H9 (cell line): ENCODE measurements at regions not wholly inside any gene's neighbourhood (a gene's known extent, or its start where the extent isn't known, plus 50 kb on each side); places are given as distances from the start of the nearest gene placed in this dataset.

ENCODE experiments used
- DNase-seq: peaks from one replicate; pipeline ENCODE4 v3.0.0-alpha.2; 2017
- H2AFZ ChIP-seq: one replicate; pipeline ENCODE4 v1.6.1; 2013; ENCODE audit warnings: mild to moderate bottlenecking, low read length, control low read depth, moderate library complexity
- H2AK5ac ChIP-seq: 2 replicates; pipeline ENCODE4 v1.6.1; 2013; ENCODE audit warnings: low read length, control low read depth, mixed read lengths; ENCODE audit not compliant: insufficient read length
- H2BK120ac ChIP-seq: one replicate; pipeline ENCODE4 v1.6.1; 2013; ENCODE audit warnings: low read depth, mild to moderate bottlenecking, low read length, control low read depth, inconsistent platforms; ENCODE audit not compliant: poor library complexity, severe bottlenecking
- H2BK12ac ChIP-seq: 2 replicates; pipeline ENCODE4 v1.6.1; 2013; ENCODE audit warnings: low read length, control low read depth, mixed read lengths, low read depth; ENCODE audit not compliant: insufficient read length
- H2BK15ac ChIP-seq: 2 replicates; pipeline ENCODE4 v1.6.1; 2013; ENCODE audit warnings: low read depth, low read length, control low read depth
- H2BK20ac ChIP-seq: one replicate; pipeline ENCODE4 v1.6.1; 2013; ENCODE audit warnings: low read depth, mild to moderate bottlenecking, low read length, control low read depth, inconsistent platforms; ENCODE audit not compliant: poor library complexity, severe bottlenecking
- H2BK5ac ChIP-seq: 2 replicates; pipeline ENCODE4 v1.6.1; 2013; ENCODE audit warnings: low read length, control low read depth, mixed read lengths; ENCODE audit not compliant: insufficient read length
- H3K14ac ChIP-seq: 2 replicates; pipeline ENCODE4 v1.6.1; 2013; ENCODE audit warnings: low read length, control low read depth; ENCODE audit not compliant: insufficient read depth
- H3K18ac ChIP-seq: 2 replicates; pipeline ENCODE4 v1.6.1; 2013; ENCODE audit warnings: low read depth, mild to moderate bottlenecking, mixed read lengths, low read length, control low read depth; ENCODE audit not compliant: insufficient read length
- H3K23ac ChIP-seq: 2 replicates; pipeline ENCODE4 v1.6.1; 2013; ENCODE audit warnings: low read length, control low read depth, mixed read lengths, low read depth; ENCODE audit not compliant: insufficient read length
- H3K23me2 ChIP-seq: 2 replicates; pipeline ENCODE4 v1.6.1; 2013; ENCODE audit warnings: low read depth, mild to moderate bottlenecking, mixed read lengths, low read length, control low read depth; ENCODE audit not compliant: insufficient read length, poor library complexity, severe bottlenecking
- H3K27ac ChIP-seq: 2 replicates; pipeline ENCODE4 v1.5.1; 2013; ENCODE audit warnings: low read length, control low read depth, mixed read lengths, low read depth; ENCODE audit not compliant: insufficient read length
- H3K27me3 ChIP-seq: 2 replicates; pipeline ENCODE4 v1.6.1; 2013; ENCODE audit warnings: low read length, control low read depth, inconsistent platforms; ENCODE audit not compliant: insufficient read depth
- H3K4ac ChIP-seq: 2 replicates; pipeline ENCODE4 v1.6.1; 2013; ENCODE audit warnings: low read depth, mild to moderate bottlenecking, control low read depth, inconsistent platforms, low read length, moderate library complexity
- H3K4me1 ChIP-seq: 2 replicates; pipeline ENCODE4 v1.6.1; 2013; ENCODE audit warnings: low read length, control low read depth, inconsistent platforms; ENCODE audit not compliant: insufficient read depth
- H3K4me2 ChIP-seq: 2 replicates; pipeline ENCODE4 v1.6.1; 2013; ENCODE audit warnings: low read length, control low read depth, mixed read lengths; ENCODE audit not compliant: insufficient read length, insufficient read depth
- H3K56ac ChIP-seq: 2 replicates; pipeline ENCODE4 v1.6.1; 2013; ENCODE audit warnings: low read depth, mild to moderate bottlenecking, mixed read lengths, low read length, control low read depth; ENCODE audit not compliant: insufficient read length
- H3K79me1 ChIP-seq: 2 replicates; pipeline ENCODE4 v1.6.1; 2013; ENCODE audit warnings: low read depth, mild to moderate bottlenecking, moderate library complexity, low read length, control low read depth, inconsistent platforms; ENCODE audit not compliant: insufficient read depth, poor library complexity, severe bottlenecking
- H3K79me2 ChIP-seq: 2 replicates; pipeline ENCODE4 v1.6.1; 2013; ENCODE audit warnings: low read length, control low read depth, inconsistent platforms; ENCODE audit not compliant: insufficient read depth
- H3K9ac ChIP-seq: 2 replicates; pipeline ENCODE4 v1.6.1; 2013; ENCODE audit warnings: low read length, control low read depth, mixed read lengths; ENCODE audit not compliant: insufficient read length; ENCODE audit errors: extremely low read depth
- H3K9me3 ChIP-seq: one replicate; pipeline ENCODE4 v1.6.1; 2013; ENCODE audit warnings: low read depth, low read length, inconsistent platforms; ENCODE audit not compliant: control insufficient read depth
- H3T11ph ChIP-seq: one replicate; pipeline ENCODE4 v1.6.1; 2013; ENCODE audit warnings: mild to moderate bottlenecking, low read length, control low read depth, inconsistent platforms
- H4K20me1 ChIP-seq: one replicate; pipeline ENCODE4 v1.6.1; 2013; ENCODE audit not compliant: control insufficient read depth, insufficient read length, insufficient read depth
- H4K5ac ChIP-seq: 2 replicates; pipeline ENCODE4 v1.6.1; 2013; ENCODE audit warnings: low read depth, mild to moderate bottlenecking, mixed read lengths, low read length, control low read depth; ENCODE audit not compliant: insufficient read length
- H4K8ac ChIP-seq: replicated peaks from 2 replicates; pipeline ENCODE4 v1.6.1; 2013; ENCODE audit warnings: low read length, control low read depth, mixed read lengths, low read depth; ENCODE audit not compliant: insufficient read length
- H4K91ac ChIP-seq: 2 replicates; pipeline ENCODE4 v1.6.1; 2013; ENCODE audit warnings: low read depth, mild to moderate bottlenecking, moderate library complexity, mixed read lengths, low read length, control low read depth; ENCODE audit not compliant: insufficient read length
- H3K27ac Mint-ChIP-seq, 3 experiments: 2 replicates in 2 of 3; 3 replicates in 1 of 3; pipeline ENCODE4 v1.8.0; 2020 to 2021; ENCODE audit warnings: mixed read lengths in 3 of 3, mild to moderate bottlenecking in 1 of 3, moderate library complexity in 1 of 3
- H3K27me3 Mint-ChIP-seq: 2 replicates; pipeline ENCODE4 v1.8.0; 2021; ENCODE audit warnings: low read depth, mild to moderate bottlenecking, moderate library complexity, mixed read lengths
- H3K36me3 Mint-ChIP-seq, 3 experiments: 2 replicates in 2 of 3; 3 replicates in 1 of 3; pipeline ENCODE4 v1.8.0; 2020 to 2021; ENCODE audit warnings: low read depth in 3 of 3, mixed read lengths in 3 of 3; ENCODE audit not compliant: insufficient read depth in 1 of 3
- H3K4me1 Mint-ChIP-seq, 2 experiments: 2 replicates each; pipeline ENCODE4 v1.8.0; 2020; ENCODE audit warnings: mixed read lengths in 2 of 2
- H3K4me3 Mint-ChIP-seq, 2 experiments: 2 replicates in 1 of 2; 3 replicates in 1 of 2; pipeline ENCODE4 v1.8.0; 2020 to 2021; ENCODE audit warnings: mild to moderate bottlenecking in 2 of 2, mixed read lengths in 2 of 2, moderate library complexity in 1 of 2
- H3K9me3 Mint-ChIP-seq, 2 experiments: 2 replicates in 1 of 2; 3 replicates in 1 of 2; pipeline ENCODE4 v1.8.0; 2020; ENCODE audit warnings: mild to moderate bottlenecking in 2 of 2, mixed read lengths in 2 of 2, moderate library complexity in 1 of 2
- CTCF ChIP-seq: fragments of 200-600 bp; sonication (generic); conservative IDR thresholded peaks from 3 replicates; pipeline ENCODE4 v1.8.0; 2021; ENCODE audit warnings: antibody characterized with exemption, mild to moderate bottlenecking
- WGBS: extraction: QIAGEN DNeasy Blood & Tissue Kit; methylation state at CpG from one replicate; pipeline ENCODE4 v1.1.7; 2013; ENCODE audit warnings: missing lambda C conversion rate, low lambda C conversion rate, mixed read lengths; ENCODE audit not compliant: insufficient read length; ENCODE audit errors: extremely low coverage; 5-methylcytosine and 5-hydroxymethylcytosine counted together

GRCh38 chr12:38502415-38502814 lies 185.8 kb downstream of the ALG10B start:
- no peak overlapping the region for H3K27ac Mint-ChIP-seq
- TF ChIP-seq CTCF, result no peak
- H3K4ac ChIP-seq, result no peak overlapping the region
- no peak overlapping the region for H2BK12ac ChIP-seq
- H3K27me3 ChIP-seq, result no peaks in the 10 kb centered on the region
- no peak overlapping the region for H3K14ac ChIP-seq
- no peak for DNase-seq
- no peak overlapping the region for H3K27ac ChIP-seq
- H3K23me2 ChIP-seq, result no peaks in the 10 kb centered on the region
- H3K4me1 Mint-ChIP-seq, result 0 out of 4 replicates have a peak, but pooled peaks cover 0 to 2% of the 10 kb centered on the region in 2 experiments
- no peak overlapping the region for H2BK120ac ChIP-seq
- H3K4me3 Mint-ChIP-seq, result no peak overlapping the region
- H3K56ac ChIP-seq, result no peak overlapping the region
- H3K9me3 Mint-ChIP-seq, result peaks cover 8 to 15% of the 10 kb centered on the region in 2 experiments
- H3K79me1 ChIP-seq, result no peaks in the 10 kb centered on the region
- no peak overlapping the region for H3K18ac ChIP-seq
- H4K91ac ChIP-seq, result no peak overlapping the region
- no peak overlapping the region for H2BK15ac ChIP-seq
- no peak overlapping the region for H3K23ac ChIP-seq
- H3T11ph ChIP-seq, result no peak overlapping the region
- WGBS, result no CpG with 5 or more reads among the region's 4 CpGs
- no peak overlapping the region for H3K9ac ChIP-seq
- H2BK20ac ChIP-seq, result no peak overlapping the region
- no peak overlapping the region for H2AFZ ChIP-seq
- no peaks in the 10 kb centered on the region for H3K4me1 ChIP-seq
- H2BK5ac ChIP-seq, result no peak overlapping the region
- no peak overlapping the region for H4K8ac ChIP-seq
- H3K9me3 ChIP-seq, result no peaks in the 10 kb centered on the region
- no peak overlapping the region for H4K5ac ChIP-seq
- no peaks in the 10 kb centered on the region for H3K27me3 Mint-ChIP-seq
- peaks cover 3 to 18% (median 4%) of the 10 kb centered on the region in 3 experiments for H3K36me3 Mint-ChIP-seq
- no peak overlapping the region for H3K4me2 ChIP-seq
- H4K20me1 ChIP-seq, result no peaks in the 10 kb centered on the region
- no peaks in the 10 kb centered on the region for H3K79me2 ChIP-seq
- no peak overlapping the region for H2AK5ac ChIP-seq
